ENCODE measurements at regions not wholly inside any gene's neighbourhood (a gene's known extent, or its start where the extent isn't known, plus 50 kb on each side); places are given as distances from the start of the nearest gene placed in this dataset.
"Not testable (repeated sequence)": the region's sequence is repeated elsewhere in the genome, so short reads cannot be mapped to it uniquely, and the experiment has no call there.

DNA sequence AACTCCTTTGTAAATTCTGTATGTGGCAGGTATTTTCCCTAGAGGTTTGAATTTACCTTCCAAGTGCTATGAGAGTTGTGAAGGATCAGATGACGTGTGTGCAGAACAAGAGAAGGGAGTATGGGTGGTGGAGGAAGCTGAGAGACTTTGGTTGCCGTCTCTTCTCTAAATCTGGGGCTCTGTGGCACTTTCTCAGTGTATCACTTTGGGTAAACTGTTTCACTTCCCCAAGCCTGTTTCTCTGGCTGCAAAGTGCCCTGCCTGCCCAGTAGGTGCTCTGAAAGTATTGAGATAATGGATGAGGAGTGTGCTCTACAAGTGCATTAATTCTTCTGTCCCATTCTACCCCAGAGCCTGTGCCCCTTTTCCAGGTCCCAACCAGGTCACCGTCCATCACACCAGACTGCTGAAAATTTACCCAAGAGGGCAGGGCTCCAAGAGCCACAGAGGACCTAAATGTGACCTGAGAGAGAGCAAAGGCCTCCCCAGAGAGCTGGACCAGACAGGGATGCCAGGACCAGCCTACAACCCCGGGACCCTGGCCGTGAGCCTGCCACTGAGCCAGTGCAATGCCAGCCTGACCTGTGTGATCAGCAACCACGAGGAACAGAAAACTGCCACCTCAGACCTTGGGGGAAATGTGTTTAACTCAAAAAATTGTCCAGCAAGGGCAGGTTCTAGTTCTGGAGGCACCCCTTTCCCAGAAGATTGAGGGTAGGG is 131.6 kb upstream of the ETV3 start:
- DNase-seq (ENCODE audit: low spot score), result no peak

DNA sequence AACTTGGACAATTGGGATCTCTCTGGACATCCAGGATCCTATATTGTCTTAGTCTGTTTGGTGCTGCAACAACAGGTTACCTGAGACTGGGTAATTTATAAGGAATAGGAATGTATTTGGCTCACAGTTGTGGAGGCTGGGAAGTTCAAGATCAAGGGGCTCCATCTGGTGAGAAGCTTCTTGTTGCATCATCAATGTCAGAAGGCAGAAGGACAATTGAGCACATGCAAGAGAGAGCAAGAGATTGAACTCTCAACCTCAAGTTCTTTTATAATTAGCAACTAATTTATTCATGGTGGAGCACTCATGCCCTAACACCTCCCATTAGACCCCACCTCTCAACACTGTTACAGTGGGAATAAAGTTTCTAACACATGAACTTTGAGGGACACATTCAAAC is 124.7 kb upstream of the ETV3 start:
- no peak for DNase-seq (ENCODE audit: low spot score)

DNA sequence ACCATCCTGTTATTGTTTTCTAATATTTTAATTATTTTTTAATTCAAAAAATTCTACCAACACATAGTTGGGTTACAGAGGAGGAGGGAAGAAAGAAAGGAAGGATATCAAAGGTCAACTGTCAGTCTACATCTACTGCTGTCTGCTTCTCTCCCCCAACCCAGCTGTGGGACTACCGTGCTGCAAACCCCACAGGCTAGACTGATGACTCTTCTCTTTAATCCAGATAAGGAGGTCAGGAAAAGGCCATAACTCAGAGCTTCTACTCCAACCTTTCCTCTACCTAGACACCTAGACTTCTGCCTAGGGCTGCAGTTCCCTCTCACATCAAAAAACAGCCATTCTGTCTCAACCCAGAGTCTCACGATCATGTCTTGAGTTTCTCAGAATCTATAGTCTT is 124.2 kb upstream of the ETV3 start:
- no peak for DNase-seq (ENCODE audit: low spot score)

DNA sequence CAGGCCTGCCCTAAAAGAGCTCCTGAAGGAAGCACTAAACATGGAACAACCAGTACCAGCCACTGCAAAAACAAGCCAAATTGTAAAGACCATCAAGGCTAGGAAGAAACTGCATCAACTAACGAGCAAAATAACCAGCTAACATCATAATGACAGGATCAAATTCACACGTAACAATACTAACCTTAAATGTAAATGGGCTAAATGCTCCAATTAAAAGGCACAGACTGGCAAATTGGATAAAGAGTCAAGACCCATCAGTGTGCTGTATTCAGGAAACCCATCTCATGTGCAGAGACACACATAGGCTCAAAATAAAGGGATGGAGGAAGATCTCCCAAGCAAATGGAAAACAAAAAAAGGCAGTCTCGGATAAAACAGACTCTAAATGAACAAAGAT is 117.7 kb upstream of the ETV3 start:
- DNase-seq (ENCODE audit: low spot score), result not testable (repeated sequence)

DNA sequence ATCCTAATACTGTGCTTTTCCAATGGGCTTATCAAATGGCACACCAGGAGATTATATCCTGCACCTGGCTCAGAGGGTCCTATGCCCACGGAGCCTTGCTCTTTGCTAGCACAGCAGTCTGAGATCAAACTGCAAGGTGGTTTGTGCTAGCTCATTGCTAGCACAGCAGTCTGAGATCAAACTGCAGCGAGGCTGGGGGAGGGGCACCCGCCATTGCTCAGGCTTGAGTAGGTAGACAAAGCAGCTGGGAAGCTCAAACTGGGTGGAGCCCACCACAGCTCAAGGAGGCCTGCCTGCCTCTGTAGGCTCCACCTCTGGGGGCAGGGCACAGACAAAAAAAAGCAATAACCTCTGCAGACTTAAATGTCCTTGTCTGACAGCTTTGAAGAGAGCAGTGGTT is 116.0 kb upstream of the ETV3 start:
- not testable (repeated sequence) for DNase-seq (ENCODE audit: low spot score)

DNA sequence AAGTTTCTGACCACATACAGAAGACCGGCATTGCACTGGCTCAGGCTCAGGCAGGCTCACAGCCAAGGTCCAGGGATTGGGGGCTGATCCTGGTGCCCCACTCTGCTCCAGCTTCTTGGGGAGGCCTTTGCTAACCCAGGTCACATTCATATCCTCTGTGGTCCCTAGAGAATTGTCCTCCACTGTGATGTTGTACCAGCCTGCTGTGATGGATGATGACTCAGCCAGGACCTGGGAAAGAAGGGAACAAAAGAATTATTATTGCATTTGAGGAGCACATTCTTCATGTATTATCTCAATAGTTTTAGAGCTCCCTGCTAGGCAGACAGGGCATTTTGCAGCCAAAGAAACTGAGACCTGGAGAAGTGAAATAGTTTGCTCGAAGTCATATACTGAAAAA is 114.3 kb upstream of the ETV3 start:
- DNase-seq (ENCODE audit: low spot score), result no peak

DNA sequence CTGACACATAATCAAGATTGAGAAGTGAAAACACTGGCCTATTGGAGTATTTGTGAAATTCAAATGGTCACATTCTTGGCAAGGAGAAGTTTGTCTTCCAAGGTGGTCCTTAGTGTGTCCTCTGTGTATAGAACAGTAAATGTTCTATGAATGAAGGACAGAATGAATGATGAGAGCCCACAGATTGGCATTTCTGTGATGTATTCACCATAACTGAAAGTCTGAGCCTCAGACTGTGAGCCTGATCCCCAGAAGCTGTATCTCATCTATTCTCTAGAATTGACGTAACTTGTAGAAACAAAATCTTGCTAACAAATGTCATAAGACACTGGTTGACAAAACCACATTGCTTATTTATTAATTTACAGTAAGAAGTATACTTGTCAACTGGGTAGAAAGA is 111.5 kb upstream of the ETV3 start:
- DNase-seq (ENCODE audit: low spot score), result no peak

DNA sequence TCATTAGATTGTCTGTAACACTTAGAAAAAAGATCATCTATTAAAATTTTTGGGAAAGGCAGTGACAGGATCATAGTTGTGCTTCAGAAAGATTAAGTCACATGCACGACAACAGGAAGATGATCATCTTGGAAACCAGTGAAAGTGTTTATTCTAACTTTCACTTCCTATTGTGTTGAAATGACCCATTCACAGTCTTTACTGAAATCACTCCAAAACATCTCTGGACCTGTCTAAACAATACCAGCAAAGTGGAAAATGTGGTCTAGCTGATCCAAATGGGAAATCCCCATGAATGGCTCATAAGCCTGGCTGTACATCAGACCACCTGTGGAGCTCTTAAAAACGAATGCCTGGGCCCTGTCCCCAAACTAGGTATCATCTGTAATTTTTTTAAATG is 111.1 kb upstream of the ETV3 start:
- no peak for DNase-seq (ENCODE audit: low spot score)

DNA sequence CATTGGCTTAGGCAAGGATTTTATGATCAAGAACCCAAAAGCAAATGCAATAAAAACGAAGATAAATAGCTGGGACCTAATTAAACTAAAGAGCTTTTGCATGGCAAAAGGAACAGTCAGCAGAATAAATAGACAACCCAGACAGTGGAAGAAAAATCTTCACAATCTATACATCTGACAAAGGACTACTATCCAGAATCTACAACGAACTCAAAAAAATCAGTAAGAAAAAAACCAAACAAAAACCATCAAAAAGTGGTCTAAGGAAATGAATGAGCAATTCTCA is 109.5 kb upstream of the ETV3 start:
- not testable (repeated sequence) for DNase-seq (ENCODE audit: low spot score)

DNA sequence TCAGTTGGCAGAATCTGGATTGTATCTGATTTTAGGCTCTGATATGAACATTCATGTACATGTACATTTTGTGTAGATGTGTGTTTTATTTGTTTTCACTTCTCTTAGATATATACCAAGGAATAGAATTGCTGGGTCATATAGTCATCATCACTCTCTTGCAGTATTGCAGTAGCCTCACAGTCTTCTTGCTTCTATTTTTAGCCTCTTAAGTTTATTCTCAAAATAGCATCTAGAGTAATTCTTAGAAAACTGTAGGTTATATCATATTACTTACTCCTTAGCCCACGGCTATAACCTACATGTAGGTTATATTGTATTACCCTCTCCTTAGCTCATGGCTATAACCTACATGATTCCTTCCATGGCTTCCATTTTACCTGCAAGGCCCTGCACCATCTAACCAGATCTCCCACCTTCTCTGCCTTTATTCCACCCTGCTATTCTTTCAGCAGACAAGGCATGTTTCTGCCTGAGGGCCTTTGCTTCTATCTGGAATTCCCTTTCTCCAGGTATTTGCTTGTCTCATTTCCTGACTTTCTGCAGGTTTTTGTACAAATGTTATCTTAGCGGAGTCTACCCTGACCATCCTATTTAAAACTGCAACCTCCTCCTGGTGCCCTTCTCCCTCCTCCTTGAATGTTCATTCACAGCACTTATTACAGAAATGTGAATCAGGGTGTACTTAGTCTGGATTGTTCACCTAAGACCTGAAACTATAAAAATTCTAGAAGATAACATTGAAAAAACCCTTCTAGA is 109.0 kb upstream of the ETV3 start:
- DNase-seq (ENCODE audit: low spot score), result no peak

DNA sequence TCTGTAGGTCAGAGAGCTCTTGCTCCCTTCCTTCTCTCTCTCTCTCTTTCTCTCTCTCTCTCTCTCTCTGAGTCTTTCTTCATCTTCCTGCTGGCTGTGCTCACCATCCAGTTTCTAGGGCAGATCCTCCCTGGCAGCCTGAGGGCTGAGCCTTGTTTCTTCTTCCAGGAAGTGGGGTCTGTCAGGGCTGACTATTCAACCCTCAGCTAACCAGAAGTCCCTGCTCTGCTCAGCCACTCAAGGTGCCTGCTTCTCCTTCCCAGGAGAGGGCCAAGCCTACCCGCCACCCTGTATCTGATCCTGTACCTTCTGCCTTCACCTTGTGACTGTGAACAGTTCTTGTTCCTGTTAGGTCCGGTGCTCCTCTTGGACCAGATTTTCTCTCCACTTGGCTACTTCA is 107.6 kb upstream of the ETV3 start:
- no peak for DNase-seq (ENCODE audit: low spot score)

DNA sequence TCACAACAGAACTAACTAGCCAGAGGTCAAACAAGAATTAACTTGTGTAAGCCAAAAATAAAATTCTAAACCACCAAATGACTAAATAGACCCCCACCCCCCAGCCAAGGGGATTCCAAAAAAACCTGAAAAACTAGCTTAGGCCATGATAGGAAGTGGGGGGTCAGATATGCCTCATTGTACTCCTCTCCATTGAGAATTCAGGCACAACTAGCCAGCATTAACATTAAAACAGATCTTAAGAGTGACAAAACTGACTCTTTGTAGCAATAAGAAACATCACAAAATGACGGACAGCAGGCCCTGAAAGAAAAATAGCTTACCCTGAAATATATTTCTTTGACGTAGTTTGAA is 103.0 kb upstream of the ETV3 start:
- no peak for DNase-seq (ENCODE audit: low spot score)

DNA sequence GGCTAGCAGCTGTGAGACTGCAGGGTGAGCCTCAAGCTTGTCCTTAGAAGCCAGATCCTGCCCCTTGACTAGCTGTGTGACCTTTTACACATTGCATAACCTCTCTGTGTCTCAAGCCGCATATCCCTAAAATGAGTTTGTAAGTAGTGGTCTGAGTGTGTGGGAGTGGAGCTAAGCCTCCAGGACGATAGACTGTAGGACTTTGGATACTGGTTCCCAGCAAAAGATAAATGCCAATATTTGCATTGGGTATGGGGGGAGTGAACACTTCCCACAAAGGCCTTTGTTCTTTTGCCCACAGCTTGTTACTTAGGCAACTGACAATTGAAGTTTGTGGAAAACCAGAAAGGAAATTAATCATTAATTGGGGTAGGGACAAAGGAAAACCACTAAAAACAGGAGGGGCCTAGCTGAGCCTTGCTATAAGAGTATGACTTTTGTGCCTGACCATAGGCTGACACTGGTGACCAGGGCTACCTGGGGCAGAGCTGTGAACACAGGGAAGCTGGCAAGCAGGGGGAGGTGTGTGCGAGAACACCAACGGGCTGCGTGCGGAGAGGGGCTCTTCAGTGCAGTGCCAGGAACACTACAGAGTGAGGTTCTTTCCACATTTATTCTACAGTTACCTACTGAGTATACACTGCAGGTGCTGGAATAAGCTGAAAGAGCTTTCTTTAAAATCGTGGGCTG is 102.4 kb upstream of the ETV3 start:
- no peak for DNase-seq (ENCODE audit: low spot score)

DNA sequence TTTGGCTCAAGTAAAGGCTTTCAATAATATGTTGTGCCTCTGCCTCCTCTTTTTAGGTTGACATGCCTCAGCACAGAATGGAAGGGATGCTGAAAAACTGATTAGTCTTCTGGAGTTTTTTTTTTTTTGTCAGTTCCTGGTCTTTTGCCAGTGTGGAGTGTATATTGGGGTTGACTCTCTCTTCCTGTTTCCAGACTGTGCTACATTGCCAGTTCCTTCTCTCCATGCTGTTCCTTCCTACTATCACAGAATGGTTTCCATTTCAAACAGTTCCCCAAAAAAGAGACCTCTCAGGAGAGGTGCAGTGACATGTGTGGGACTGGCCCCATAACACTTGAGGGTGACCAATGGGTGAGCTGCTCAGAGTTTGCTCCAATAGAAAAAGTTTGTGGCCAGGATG is 101.7 kb upstream of the ETV3 start:
- no peak for DNase-seq (ENCODE audit: low spot score)

DNA sequence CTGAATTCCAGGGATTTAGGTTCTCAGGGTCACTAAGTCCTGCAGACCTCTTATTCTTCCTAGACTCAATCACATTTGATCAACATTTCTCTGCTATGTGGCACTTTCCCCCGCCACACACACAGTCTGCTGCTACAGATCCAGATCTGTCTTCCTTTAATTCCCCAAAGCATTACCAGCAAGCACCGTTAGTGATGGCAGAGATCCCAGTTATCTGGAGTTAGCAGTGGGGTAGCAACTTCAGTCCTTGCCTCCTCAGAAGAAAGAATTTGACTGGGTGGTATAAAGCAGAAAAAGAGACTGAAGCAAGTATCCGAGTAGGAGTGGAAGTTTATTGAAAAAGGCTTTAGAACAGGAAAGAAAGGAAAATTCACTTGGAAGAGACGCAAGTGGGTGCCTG is 100.4 kb upstream of the ETV3 start:
- DNase-seq (ENCODE audit: low spot score), result no peak

DNA sequence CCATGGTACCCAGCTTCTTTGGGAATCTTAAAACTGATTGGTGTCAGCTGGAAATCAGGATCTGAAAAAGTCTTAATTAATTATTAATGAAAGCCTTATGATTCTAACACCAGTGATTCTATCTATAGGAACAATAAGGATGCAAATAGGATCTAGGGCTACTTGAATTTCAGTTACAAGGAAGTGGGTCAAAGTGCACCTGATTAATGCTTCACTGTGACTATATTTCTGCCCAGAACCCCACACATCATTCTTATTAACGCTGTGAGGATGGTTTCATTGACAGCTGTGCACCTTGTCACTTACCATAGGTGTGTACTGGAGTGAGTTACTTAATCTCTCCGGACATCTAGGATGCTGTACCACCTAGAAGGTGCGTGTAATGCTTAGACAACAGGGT is 99.8 kb upstream of the ETV3 start:
- DNase-seq (ENCODE audit: low spot score), result no peak

DNA sequence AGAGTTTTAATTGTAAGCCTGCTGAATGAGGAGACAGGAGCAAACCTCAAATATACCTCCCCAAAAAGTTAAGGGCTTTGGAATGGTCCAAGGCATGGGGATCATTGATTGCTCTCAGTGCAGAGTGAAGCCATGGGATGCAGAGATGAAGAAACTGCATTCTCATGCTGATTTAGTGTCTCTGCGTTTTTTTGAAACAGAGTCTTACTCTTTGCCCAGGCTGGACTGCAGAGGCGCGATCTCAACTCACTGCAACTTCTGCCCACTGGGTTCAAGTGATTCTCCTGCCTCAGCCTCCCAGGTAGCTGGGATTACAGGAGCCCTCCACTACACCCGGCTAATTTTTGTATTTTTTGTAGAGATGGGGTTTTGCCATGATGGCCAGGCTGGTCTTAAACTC is 99.3 kb upstream of the ETV3 start:
- DNase-seq (ENCODE audit: low spot score), result no peak

DNA sequence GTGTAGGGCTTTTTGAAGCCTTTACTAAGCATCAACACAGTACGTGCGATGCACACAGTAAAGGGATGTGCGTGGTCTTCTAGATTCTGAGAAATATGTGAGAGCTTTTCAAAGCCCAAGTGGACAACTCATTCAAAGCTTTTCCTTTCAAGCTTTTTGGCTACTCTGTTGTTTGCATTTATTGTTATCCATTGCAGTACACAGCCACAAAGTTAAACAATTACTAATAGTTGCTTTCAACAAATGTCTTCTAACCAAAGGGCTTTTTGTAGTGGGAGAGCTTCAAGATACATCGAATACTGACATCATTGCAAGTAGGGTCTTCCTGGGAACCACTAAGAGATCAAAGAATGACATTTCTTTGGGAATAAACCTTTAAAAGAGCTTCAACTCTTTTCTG is 97.9 kb upstream of the ETV3 start:
- no peak for DNase-seq (ENCODE audit: low spot score)

DNA sequence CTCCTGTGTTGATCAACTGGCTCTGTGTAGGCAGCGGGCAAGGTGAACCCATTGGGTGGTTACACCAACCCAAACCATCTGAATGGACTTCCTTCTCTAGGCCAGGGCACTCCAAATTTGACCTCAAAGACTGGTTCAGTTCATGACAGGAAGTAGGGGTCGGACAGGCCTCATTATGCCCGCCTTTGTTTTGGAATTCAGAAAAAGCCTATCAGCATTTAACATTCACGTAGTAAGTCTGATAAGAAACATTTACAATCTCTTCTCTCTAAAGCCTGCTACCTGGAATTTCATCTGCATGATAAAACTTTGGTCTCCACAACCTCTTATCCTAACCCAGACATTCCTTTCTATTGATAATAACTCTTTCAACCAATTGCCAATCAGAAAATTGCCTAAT is 97.1 kb upstream of the ETV3 start:
- no peak for DNase-seq (ENCODE audit: low spot score)

DNA sequence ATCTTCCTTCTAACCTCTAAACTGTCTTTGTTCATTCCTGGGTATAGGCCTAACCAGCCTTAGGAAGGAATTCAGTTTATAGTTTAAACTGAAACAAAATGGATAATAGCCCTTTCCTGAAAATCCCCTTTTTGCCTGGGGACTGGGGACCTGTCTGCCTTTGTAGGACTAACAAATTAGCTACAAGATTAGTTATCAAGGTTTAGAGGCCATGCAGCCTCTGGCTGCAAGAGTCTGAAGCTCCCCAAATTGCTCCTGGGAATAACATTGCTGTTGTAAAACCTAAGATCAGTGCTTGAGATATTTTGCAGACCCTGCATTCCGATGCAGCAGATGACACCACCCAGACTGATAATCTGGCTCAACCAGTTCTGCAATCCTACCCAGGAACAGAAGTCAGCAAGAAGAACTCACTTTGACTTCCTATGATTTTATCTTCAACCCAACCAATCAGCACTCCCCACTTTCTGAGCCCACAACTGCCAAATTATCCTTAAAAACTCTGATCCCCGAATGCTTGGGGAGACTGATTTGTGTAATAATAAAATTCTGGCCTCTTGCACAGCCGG is 96.6 kb upstream of the ETV3 start:
- DNase-seq (ENCODE audit: low spot score), result no peak

DNA sequence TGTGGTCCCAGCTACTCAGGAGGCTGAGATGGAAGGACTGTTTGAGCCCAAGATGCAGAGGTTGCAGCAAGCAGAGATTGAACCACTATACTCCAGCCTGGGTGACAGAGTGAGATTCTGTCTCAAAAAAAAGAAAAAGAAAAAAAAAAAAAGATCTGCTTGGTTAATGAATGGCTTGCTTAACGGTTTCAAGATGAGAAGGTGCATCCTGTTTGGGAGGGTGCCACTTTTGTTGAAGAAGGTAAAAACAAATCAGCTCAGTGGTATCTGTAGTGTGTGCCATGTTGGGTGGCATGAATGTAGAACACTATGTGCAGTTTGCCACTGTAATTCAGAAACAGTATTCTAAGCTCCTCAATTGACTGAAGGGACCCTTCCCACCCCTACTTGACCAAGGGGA is 94.9 kb upstream of the ETV3 start:
- no peak for DNase-seq (ENCODE audit: low spot score)

DNA sequence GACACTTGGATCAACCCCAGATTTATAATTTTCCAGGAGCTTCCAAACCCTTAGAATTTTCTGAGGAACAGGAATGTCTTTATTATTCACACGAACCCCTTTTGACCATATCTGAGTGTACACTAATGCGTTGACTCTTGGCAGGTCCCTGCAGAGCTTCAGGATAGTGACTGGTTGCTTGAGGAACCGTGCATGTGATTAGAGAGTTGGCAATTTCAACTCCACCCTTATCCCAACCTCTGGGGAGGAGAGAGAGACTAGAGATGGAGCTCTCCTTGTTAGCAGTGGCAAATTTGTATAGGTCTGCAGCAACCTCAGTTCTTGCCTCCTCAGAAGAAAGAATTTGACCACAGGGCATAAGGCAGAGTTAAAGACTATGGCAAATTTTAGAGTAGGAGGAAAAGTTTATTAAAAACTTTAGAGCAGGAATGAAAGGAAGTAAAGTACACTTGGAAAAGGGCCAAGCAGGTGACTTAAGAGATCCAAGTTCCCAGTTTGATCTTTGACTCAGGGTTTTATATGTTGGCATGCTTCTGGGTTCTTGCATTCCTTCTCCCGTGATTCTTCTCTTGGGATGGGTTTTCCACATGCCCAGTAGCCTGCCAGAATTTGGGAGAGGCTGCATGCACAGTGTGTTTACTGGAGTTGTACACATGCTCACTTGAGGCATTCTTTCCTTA is 93.8 kb upstream of the ETV3 start:
- no peak for DNase-seq (ENCODE audit: low spot score)

Measured in mesenteric fat pad (tissue), 1 donor.